ENCODE measurements at regions not wholly inside any gene's neighbourhood (a gene's known extent, or its start where the extent isn't known, plus 50 kb on each side); places are given as distances from the start of the nearest gene placed in this dataset.

DNA sequence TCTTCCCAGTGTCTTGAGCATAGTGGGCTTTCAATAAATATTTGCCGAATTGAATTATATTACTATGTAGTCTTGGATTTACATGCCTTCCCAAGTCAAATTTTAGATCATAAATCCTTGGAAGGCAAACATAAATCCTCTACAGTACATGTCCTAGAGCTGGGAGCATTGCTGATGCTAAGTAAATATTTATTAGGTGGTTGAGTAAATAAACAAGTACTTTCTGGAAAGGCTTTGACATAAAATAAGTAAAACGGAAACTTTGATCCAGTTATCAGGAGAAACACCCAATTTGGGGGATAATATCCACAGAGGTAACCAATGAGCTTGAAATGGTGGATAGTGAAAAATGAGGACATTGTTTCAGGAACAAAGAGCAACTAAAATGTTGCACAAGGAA, 162.8 kb upstream of the SVIL start:
- TF ChIP-seq, protein P1, sequence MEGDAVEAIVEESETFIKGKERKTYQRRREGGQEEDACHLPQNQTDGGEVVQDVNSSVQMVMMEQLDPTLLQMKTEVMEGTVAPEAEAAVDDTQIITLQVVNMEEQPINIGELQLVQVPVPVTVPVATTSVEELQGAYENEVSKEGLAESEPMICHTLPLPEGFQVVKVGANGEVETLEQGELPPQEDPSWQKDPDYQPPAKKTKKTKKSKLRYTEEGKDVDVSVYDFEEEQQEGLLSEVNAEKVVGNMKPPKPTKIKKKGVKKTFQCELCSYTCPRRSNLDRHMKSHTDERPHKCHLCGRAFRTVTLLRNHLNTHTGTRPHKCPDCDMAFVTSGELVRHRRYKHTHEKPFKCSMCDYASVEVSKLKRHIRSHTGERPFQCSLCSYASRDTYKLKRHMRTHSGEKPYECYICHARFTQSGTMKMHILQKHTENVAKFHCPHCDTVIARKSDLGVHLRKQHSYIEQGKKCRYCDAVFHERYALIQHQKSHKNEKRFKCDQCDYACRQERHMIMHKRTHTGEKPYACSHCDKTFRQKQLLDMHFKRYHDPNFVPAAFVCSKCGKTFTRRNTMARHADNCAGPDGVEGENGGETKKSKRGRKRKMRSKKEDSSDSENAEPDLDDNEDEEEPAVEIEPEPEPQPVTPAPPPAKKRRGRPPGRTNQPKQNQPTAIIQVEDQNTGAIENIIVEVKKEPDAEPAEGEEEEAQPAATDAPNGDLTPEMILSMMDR (conservative IDR thresholded peaks at IDR 0.05; ENCODE audit: low read depth, low read length) = no peak

DNA sequence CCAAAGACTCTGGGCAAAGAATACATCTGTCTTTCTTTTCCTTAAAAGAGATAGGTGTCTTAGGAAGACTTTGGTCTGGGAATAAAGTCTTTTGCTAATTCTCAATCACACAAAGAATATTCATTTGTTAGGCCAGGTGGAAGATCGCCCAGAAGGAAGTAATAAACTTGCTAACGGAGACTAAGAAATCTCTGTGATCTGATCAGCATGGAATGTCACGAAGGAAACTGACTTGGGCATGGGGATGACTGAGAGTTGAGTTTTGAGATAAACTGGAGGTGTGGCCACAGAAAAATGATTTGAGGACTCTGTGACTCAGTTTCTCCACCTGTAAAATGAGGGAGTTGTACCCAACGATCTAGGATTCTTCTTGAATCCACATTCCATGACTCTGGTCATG, 161.1 kb upstream of the SVIL start:
- no peak overlapping the region for H3K9ac ChIP-seq
- H3K27me3 ChIP-seq (ENCODE audit: insufficient read depth, low read depth) = no peaks in the 10 kb centered on the region
- TF ChIP-seq, protein P1 (conservative IDR thresholded peaks at IDR 0.05; ENCODE audit: low read depth, low read length) = no peak
- no peaks in the 10 kb centered on the region for H3K36me3 ChIP-seq (ENCODE audit: insufficient read depth)
- H3K4me3 ChIP-seq (IDR thresholded peaks at IDR 0.05; ENCODE audit: insufficient read depth, low read depth, low read length) = no peak overlapping the region
- H4K20me1 ChIP-seq (ENCODE audit: insufficient read depth) = no peaks in the 10 kb centered on the region
- no peaks in the 10 kb centered on the region for H3K79me2 ChIP-seq (ENCODE audit: insufficient read depth, low read depth)
- no peak overlapping the region for H3K27ac ChIP-seq
- no peak overlapping the region for H2AFZ ChIP-seq (ENCODE audit: low read depth)
- H3K4me2 ChIP-seq = no peak overlapping the region
- no peaks in the 10 kb centered on the region for H3K4me1 ChIP-seq (ENCODE audit: low read depth, poor library complexity, severe bottlenecking)

More for the DNA sequence above, 162.8 kb upstream of the SVIL start:
- Histone ChIP-seq H3K36me3 (ENCODE audit: insufficient read depth) (no peaks in the 10 kb centered on the region), H3K79me2 (ENCODE audit: insufficient read depth, low read depth) (no peaks in the 10 kb centered on the region), H3K4me3 (IDR thresholded peaks at IDR 0.05; ENCODE audit: insufficient read depth, low read depth, low read length) (no peak overlapping the region), H2AFZ (ENCODE audit: low read depth) (no peak overlapping the region), H4K20me1 (ENCODE audit: insufficient read depth) (no peaks in the 10 kb centered on the region), H3K9ac (no peak overlapping the region), H3K27me3 (ENCODE audit: insufficient read depth, low read depth) (no peaks in the 10 kb centered on the region), H3K27ac (no peak overlapping the region), H3K4me2 (no peak overlapping the region), H3K4me1 (ENCODE audit: low read depth, poor library complexity, severe bottlenecking) (no peaks in the 10 kb centered on the region)

DNA sequence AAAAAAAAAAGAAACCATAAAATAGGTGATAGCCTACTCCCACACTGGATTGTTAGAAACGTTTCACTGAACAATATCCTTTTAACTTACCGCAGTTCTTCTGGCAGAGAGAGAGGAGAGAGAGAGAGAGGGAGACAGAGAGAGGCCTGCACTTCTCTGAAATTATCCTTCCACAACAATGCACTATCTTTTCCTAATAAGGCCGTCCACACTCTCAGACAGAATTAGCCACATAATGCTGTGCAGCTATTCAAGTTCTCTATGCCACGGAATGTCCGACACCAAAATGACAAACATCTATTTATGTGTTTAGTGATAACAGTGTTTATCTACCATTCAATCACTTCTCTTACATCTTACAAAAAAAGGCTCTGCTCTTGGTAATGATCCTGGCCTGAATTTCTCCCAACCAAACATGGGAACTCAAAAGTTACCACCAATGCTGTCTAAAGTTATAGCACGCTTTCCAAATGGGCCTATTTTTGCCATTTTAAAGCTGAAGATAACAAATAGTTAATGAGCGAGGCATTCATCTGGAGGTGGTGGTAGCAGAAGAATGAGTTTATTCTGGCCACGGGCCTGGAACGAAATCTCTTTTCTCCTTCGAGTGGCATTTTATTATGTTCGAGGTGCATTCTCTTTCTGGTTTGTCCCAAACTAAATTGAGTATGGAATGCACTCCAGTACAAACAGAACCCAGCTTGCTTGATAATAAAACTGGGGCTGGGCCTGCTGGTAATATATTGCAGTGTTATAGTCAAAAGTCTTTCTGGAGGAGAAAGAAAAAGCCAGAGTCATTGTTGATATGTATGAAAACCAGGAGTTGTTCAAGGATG, 160.2 kb upstream of the SVIL start:
- Histone ChIP-seq H3K27me3 (ENCODE audit: insufficient read depth, low read depth) (no peaks in the 10 kb centered on the region), H4K20me1 (ENCODE audit: insufficient read depth) (no peaks in the 10 kb centered on the region), H3K79me2 (ENCODE audit: insufficient read depth, low read depth) (no peaks in the 10 kb centered on the region), H2AFZ (ENCODE audit: low read depth) (no peak overlapping the region), H3K4me3 (IDR thresholded peaks at IDR 0.05; ENCODE audit: insufficient read depth, low read depth, low read length) (no peak overlapping the region), H3K4me1 (ENCODE audit: low read depth, poor library complexity, severe bottlenecking) (no peaks in the 10 kb centered on the region), H3K9ac (no peak overlapping the region), H3K4me2 (no peak overlapping the region), H3K27ac (no peak overlapping the region), H3K36me3 (ENCODE audit: insufficient read depth) (no peaks in the 10 kb centered on the region)
- TF ChIP-seq, protein P1 (conservative IDR thresholded peaks at IDR 0.05; ENCODE audit: low read depth, low read length) = no peak

DNA sequence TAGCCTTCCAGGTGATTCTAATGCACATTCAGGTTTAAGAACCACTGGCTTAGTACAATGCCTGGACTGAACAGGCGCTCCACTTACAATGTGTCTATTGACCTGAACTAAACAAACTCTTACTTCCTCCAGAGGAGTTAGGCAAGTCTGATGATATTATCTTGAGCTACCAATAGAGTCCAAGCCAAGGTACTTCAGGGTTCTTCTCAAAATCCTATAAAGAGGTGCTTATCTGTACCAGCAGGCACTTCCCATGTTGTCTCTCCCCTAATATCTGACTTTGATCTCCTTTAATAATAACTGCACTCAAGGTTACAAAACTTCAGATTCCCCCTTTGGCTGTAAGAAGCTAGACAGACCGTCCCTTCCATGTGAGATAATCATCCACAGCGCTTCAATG, 157.0 kb upstream of the SVIL start:
- Histone ChIP-seq H3K36me3 (ENCODE audit: insufficient read depth) (no peaks in the 10 kb centered on the region), H3K4me2 (no peak overlapping the region), H3K27ac (no peak overlapping the region), H3K4me1 (ENCODE audit: low read depth, poor library complexity, severe bottlenecking) (no peaks in the 10 kb centered on the region), H2AFZ (ENCODE audit: low read depth) (no peak overlapping the region), H3K27me3 (ENCODE audit: insufficient read depth, low read depth) (no peaks in the 10 kb centered on the region), H3K79me2 (ENCODE audit: insufficient read depth, low read depth) (no peaks in the 10 kb centered on the region), H3K9ac (no peak overlapping the region), H4K20me1 (ENCODE audit: insufficient read depth) (no peaks in the 10 kb centered on the region), H3K4me3 (IDR thresholded peaks at IDR 0.05; ENCODE audit: insufficient read depth, low read depth, low read length) (no peak overlapping the region)
- TF ChIP-seq, protein P1 (conservative IDR thresholded peaks at IDR 0.05; ENCODE audit: low read depth, low read length) = no peak

Data from KMS-11 (cell line).